ENCODE measurements at regions not wholly inside any gene's neighbourhood (a gene's known extent, or its start where the extent isn't known, plus 50 kb on each side); places are given as distances from the start of the nearest gene placed in this dataset.

DNA sequence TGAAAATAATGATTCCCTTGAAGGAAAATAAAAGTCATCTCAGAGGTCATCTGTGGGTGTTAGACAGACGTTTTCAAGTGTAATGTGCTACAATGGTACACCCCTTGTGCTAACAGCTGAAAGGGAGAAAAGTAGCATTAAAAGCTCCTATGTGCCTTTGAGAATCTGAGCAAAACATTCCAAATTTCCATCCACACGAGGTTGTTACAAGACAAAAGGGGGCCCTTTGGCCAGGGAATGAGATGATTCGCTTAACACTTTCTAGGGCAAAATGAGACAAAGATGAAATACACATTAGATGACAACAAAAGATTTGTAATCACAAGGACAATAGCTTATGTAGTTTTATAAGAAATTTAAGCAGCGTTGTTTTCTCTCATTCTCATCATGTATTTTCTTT, 303.6 kb downstream of the LMX1A start:
- TF ChIP-seq POLR2AphosphoS5 (IDR thresholded peaks at IDR 0.05; ENCODE audit: borderline replicate concordance, low read depth, low read length) (no peak), EZH2 (IDR thresholded peaks at IDR 0.05) (no peak), FOXP2 (optimal IDR thresholded peaks at IDR 0.05; ENCODE audit: control extremely low read depth, extremely low read length, insufficient read depth) (no peak)
